Astrocyte of the spinal cord (primary cell): ENCODE measurements at regions not wholly inside any gene's neighbourhood (a gene's known extent, or its start where the extent isn't known, plus 50 kb on each side); places are given as distances from the start of the nearest gene placed in this dataset.
A peak's percentile ranks its signal among the peaks of the same experiment; 100 is the strongest.

Experiments
- DNase-seq: peaks from one replicate; pipeline ENCODE4 v3.0.0; 2011; ENCODE audit warnings: low read depth, low spot score
- H3K4me3 ChIP-seq: 2 replicates; pipeline ENCODE4 v1.5.1; 2011; ENCODE audit warnings: low read depth, mild to moderate bottlenecking, low read length, moderate library complexity
- in situ Hi-C: cut with HindIII; loops from 2 replicates; pipeline ENCODE4 v1.10.0; 2017; ENCODE audit warnings: low sequenced_read_pairs
- TF ChIP-seq, protein P1 (sequence below): IDR thresholded peaks from 2 replicates; pipeline ENCODE4 v1.5.1; 2012; ENCODE audit warnings: low read depth, mild to moderate bottlenecking, low read length, inconsistent platforms

DNA sequence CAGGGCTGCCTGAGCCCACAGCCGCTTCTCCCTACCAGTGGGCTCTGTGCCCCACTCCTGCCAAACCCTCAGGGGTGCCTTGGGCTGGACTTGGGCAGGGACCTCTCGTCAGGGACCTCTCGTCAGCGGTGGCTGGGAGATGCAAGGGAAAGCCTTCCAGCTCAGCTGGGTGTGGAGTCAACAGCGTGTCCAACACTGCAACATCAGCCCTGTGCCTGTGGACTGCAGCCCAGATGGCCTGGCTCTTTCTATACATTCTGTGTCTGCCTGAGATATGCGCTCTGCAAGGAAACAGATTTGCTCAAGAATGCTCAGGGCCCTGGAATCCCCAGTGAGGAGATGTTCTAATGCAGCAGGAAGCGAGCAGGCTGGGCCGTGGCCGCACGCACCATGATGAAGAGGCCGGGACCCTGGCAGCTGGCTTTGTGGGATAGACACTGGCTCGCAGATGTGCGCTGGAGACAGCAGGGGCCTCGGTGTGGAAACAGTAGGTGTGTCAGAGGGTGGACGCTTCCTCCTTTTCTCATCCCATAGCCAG is 85.0 kb upstream of the COL5A1 start:
- in situ Hi-C loops = no loop called here
- no peak overlapping the region for H3K4me3 ChIP-seq
- DNase-seq = peak; percentile 45
- TF ChIP-seq, protein P1, sequence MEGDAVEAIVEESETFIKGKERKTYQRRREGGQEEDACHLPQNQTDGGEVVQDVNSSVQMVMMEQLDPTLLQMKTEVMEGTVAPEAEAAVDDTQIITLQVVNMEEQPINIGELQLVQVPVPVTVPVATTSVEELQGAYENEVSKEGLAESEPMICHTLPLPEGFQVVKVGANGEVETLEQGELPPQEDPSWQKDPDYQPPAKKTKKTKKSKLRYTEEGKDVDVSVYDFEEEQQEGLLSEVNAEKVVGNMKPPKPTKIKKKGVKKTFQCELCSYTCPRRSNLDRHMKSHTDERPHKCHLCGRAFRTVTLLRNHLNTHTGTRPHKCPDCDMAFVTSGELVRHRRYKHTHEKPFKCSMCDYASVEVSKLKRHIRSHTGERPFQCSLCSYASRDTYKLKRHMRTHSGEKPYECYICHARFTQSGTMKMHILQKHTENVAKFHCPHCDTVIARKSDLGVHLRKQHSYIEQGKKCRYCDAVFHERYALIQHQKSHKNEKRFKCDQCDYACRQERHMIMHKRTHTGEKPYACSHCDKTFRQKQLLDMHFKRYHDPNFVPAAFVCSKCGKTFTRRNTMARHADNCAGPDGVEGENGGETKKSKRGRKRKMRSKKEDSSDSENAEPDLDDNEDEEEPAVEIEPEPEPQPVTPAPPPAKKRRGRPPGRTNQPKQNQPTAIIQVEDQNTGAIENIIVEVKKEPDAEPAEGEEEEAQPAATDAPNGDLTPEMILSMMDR = no peak

DNA sequence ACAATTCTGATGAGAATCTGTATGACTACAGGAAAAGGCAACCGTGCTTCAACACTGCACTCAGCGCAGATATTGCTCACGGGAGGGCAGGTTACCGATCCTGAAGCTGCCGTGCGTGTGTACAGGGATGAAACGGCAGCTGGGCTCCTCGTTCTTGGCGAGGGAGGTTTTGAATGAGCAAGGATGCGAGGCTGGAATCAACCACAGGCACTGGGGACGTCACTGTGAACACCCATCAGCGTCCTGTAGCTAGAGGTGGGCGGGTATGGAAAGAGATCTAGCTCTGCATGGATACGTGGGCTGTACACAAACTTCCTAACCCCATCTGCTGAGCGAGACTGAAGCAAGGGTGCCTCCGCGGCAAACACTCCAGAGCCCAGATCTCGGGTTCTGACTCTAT is 84.3 kb upstream of the COL5A1 start:
- DNase-seq = no peak
- H3K4me3 ChIP-seq = no peak overlapping the region
- in situ Hi-C loops = no loop called here
- TF ChIP-seq, protein P1 = no peak

DNA sequence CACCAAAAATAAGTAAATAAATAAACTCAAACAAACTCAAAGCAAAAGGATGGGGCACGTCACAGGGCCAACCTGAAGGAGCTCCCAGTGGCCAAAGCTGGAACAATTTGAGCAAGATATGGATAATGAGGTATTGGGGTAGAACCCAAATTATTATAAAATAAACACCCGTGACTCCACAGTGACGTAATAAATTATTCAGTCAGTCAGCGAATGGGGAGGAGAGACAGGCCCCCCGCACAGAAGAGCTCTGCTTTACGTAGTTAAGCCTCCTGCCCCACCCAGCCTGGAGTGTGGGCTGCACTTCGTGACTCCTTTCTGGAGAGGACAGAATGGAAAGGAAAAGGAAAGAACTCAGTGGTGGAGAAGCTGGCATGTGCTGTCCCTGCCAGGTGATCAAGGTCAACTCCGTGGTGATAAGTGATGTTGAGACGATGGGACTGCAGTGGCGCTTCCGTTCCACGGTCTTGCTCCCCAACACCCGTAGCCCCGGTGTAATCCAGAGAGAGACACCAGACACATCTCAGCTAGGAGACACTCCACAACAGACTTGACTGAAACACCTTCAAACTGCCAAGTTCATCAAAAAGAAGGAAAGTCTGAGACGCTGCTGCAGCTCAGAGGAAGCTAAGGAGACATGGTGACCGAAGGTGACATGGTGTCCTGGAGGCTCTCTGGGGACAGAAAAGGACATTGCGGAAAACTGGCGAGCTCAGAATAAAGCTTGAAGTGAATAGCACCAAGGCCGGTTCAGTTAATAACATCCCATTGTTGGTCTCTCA is 83.3 kb upstream of the COL5A1 start:
- TF ChIP-seq, protein P1 = no peak
- no peak for DNase-seq
- H3K4me3 ChIP-seq = no peak overlapping the region
- in situ Hi-C loops = no loop called here

DNA sequence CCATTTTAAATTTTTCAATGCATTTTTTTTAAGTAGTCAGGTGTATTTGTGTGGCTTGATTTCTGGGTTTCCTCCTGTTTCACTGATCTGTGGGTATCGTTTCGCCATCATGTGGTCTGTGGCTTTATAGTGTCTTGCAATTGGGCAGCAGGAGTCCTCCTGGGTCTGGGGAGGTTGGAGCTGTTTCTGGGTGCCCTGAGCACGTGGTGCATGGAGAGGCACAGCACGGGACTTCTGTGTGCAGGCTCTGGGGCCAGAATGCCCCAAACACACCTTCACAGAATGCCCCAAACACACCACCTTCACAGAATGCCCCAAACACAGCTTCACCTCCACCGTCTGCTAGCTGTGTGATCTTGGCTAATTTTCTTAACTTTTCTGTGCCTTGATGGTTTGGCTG is 82.6 kb upstream of the COL5A1 start:
- no peak for DNase-seq
- in situ Hi-C loops = no loop called here
- H3K4me3 ChIP-seq = no peak overlapping the region
- TF ChIP-seq, protein P1 = no peak

DNA sequence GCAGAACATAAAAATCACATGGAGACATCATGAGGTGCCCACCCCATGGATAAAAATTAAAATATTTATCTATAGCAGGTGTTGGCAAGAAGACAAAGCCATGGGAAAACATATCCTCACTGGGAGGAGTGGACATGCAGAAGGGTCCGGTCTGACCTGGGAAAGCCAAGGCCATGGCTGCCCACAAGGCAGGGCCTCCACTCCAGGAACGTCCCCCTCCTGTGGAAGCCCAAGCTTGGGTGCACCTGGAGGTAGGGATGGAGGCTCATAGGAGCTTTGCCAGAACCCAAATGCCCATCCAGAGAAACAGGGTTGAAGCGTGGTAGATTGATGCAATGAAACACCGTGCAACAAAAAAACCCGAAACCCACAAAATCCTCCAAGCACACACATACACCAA is 81.4 kb upstream of the COL5A1 start:
- in situ Hi-C loops = no loop called here
- H3K4me3 ChIP-seq = no peak overlapping the region
- TF ChIP-seq, protein P1 = no peak
- DNase-seq = no peak

DNA sequence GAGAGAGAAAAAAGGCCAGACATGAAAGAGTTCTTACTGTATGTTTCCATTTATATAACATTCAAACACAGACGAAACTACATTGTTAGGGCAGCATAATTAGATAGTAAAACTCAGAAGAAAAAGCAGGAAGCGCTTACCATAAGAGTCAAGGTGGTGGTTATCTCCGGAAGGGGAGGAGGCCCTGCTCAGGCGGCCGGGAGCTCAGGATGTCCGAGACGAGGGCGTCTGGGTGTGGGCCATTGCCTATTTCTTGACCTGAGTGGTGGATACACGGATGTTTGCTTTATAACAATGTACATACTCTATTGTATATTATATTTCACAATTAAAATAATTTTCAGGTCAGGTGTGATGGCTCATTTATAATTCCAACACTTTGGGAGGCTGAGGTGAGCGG is 80.9 kb upstream of the COL5A1 start:
- in situ Hi-C loops = no loop called here
- H3K4me3 ChIP-seq = no peak overlapping the region
- TF ChIP-seq, protein P1 = no peak
- no peak for DNase-seq
